Mucosa of stomach (tissue), 1 donor: ENCODE measurements at regions not wholly inside any gene's neighbourhood (a gene's known extent, or its start where the extent isn't known, plus 50 kb on each side); places are given as distances from the start of the nearest gene placed in this dataset.
"Not testable (repeated sequence)": the region's sequence is repeated elsewhere in the genome, so short reads cannot be mapped to it uniquely, and the experiment has no call there.

ENCODE experiments used
- H3K27me3 ChIP-seq: one replicate; pipeline ENCODE4 v1.7.0; 2013; ENCODE audit warnings: mild to moderate bottlenecking, low read length; ENCODE audit not compliant: control insufficient read depth, insufficient read depth
- H3K36me3 ChIP-seq: one replicate; pipeline ENCODE4 v1.7.0; 2013; ENCODE audit warnings: low read length; ENCODE audit not compliant: control insufficient read depth, insufficient read depth
- H3K4me1 ChIP-seq: one replicate; pipeline ENCODE4 v1.7.0; 2013; ENCODE audit warnings: mild to moderate bottlenecking, low read length; ENCODE audit not compliant: control insufficient read depth, insufficient read depth
- H3K4me3 ChIP-seq: one replicate; pipeline ENCODE4 v1.7.0; 2013; ENCODE audit warnings: low read length
- H3K9ac ChIP-seq: one replicate; pipeline ENCODE4 v1.7.0; 2013; ENCODE audit warnings: mild to moderate bottlenecking, low read length, moderate library complexity
- H3K9me3 ChIP-seq: one replicate; pipeline ENCODE4 v1.7.0; 2013; ENCODE audit warnings: mild to moderate bottlenecking, low read length, moderate library complexity; ENCODE audit not compliant: control insufficient read depth
- donor health status: Pancreatic carcinoma.

- peaks cover 9% of the 10 kb centered on the region for H3K27me3 ChIP-seq
- no peak overlapping the region for H3K4me3 ChIP-seq
- H3K36me3 ChIP-seq = no peaks in the 10 kb centered on the region
- H3K9me3 ChIP-seq = no peaks in the 10 kb centered on the region
- H3K4me1 ChIP-seq = no peaks in the 10 kb centered on the region
- H3K9ac ChIP-seq = no peak overlapping the region
Observed at GRCh38 chr1:204788470-204788869, 82.2 kb upstream of the NFASC start.

- Histone ChIP-seq H3K9ac (no peak overlapping the region), H3K36me3 (no peaks in the 10 kb centered on the region), H3K9me3 (no peaks in the 10 kb centered on the region), H3K4me3 (no peak overlapping the region), H3K4me1 (no peaks in the 10 kb centered on the region), H3K27me3 (peaks cover 9% of the 10 kb centered on the region)
Observed at GRCh38 chr1:204791453-204792353, 79.0 kb upstream of the NFASC start.

DNA sequence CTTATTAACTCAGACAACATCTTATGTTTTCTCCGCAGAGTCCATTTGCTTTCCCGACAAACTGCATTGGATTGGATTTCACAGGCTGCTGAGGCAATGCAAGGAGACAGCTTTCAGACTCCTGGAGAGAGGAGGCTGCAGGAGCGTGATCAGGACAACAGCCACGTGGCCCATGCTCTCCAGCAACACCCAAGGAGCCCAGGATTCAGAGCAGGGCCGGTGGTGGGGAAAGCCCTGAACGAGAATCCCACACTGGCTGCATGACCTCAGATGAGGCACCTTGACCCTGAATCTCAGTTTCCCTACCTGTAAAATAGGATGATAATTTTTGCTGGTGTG is 78.3 kb upstream of the NFASC start:
- Histone ChIP-seq H3K9me3 (no peaks in the 10 kb centered on the region), H3K4me1 (no peaks in the 10 kb centered on the region), H3K4me3 (no peak overlapping the region), H3K36me3 (no peaks in the 10 kb centered on the region), H3K9ac (no peak overlapping the region), H3K27me3 (peaks cover 9% of the 10 kb centered on the region)

GRCh38 chr1:204793259-204793914 is 77.3 kb upstream of the NFASC start:
- no peak overlapping the region for H3K4me3 ChIP-seq

DNA sequence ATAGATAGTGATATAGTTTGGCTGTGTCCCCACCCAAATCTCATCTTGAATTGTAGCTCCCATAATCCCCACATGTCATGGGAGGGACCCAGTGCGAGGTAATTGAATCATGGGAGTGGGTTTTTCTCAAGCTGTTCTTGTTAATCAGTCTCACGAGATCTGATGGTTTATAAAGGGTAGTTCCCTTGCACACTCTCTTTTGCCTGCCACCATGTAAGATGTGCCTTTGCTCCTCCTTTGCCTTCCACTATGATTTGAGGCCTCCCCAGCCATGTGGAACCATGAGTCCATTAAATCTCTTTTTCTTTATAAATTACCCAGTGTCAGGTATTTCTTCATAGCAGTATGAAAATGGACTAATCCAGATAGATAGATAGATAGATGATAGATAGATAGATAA is 73.8 kb upstream of the NFASC start:
- not testable (repeated sequence) for H3K36me3 ChIP-seq, H3K9me3 ChIP-seq, H3K27me3 ChIP-seq, H3K4me3 ChIP-seq, H3K9ac ChIP-seq, H3K4me1 ChIP-seq

More at GRCh38 chr1:204793259-204793914, 77.3 kb upstream of the NFASC start:
- Histone ChIP-seq H3K36me3 (no peaks in the 10 kb centered on the region), H3K27me3 (peaks cover 4% of the 10 kb centered on the region), H3K9ac (no peak overlapping the region), H3K4me1 (no peaks in the 10 kb centered on the region), H3K9me3 (no peaks in the 10 kb centered on the region)

DNA sequence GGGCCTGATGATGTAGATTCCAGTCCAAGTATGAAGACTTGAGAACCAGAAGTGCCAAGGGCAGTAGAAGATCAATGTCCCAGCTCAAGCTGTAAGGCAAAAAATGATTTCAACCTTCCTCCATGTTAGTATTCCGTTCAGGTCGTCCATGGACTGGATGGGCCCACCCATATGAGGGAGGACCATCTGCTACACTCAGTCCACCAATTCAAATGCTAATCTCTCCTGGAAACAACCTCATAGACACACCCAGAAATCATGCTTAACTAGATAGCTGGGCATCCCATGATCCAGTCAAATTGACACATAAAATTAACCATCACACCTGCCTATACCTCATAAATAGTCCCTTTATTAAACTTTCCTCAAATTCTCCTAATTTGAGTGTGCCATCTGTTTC is 73.3 kb upstream of the NFASC start:
- Histone ChIP-seq H3K9me3 (no peaks in the 10 kb centered on the region), H3K4me3 (no peak overlapping the region), H3K9ac (no peak overlapping the region), H3K4me1 (no peaks in the 10 kb centered on the region), H3K36me3 (no peaks in the 10 kb centered on the region), H3K27me3 (no peaks in the 10 kb centered on the region)

- H3K9ac ChIP-seq = no peak overlapping the region
- no peaks in the 10 kb centered on the region for H3K9me3 ChIP-seq
- no peaks in the 10 kb centered on the region for H3K36me3 ChIP-seq
- no peaks in the 10 kb centered on the region for H3K27me3 ChIP-seq
- no peak overlapping the region for H3K4me3 ChIP-seq
- no peaks in the 10 kb centered on the region for H3K4me1 ChIP-seq
Observed at GRCh38 chr1:204799630-204800029, 71.0 kb upstream of the NFASC start.

DNA sequence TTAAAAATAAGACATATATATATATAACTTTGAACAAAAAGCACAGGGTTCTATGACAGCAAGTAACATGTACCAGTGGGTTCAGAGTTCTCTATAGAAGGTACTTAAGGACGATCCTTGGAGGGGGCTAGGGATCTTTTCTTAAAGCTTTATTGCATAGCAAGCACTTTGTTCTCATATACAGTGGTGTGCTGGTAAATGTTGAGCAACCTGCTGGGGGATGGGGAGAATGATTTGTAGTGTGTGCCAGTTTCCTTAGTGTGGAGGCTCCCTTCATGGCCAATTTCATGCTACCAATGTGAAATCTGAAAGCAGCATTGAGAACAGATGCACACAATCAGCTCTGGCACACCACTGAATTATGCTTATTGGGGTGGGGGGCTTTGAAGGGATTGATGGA is 69.5 kb upstream of the NFASC start:
- no peaks in the 10 kb centered on the region for H3K36me3 ChIP-seq
- no peak overlapping the region for H3K4me3 ChIP-seq
- no peaks in the 10 kb centered on the region for H3K9me3 ChIP-seq
- H3K9ac ChIP-seq = no peak overlapping the region
- H3K4me1 ChIP-seq = no peaks in the 10 kb centered on the region
- no peaks in the 10 kb centered on the region for H3K27me3 ChIP-seq

DNA sequence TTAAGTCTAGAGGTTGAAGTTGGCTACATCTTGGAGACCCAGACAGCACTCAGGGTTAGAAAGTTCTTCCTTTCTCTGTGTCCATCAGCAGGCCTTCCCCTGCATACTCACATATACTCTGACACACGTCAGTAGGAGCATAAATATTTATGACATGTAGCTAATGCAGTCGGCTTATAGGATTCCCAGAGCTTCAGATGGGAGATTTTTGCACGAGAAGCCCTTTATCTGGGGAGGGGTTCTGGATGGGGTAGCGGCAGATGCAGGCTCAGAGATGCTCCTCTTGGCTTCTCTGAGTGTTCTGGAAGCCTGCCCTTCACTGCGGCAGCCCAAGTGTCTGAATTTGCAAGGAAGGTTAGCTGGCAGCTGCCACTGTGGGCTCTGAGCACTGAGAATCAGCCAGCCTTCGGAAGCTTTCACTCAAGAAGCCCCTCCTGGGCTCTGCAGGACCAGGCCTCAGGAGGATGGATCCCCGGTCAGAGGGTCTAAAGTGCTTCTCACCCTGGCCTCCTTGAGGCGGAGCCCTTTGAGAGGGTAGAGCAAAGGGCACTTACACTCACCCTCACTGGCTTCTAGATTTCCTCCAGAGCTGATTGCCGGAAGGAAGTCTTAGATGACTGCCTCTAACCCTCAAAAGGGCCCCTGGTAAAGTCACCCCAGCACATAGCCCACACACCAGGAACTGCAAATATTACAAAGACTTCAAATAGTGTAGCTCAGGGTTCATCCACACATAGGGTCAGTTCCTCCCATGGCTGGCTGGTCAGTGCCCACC is 68.1 kb upstream of the NFASC start:
- Histone ChIP-seq H3K36me3 (no peaks in the 10 kb centered on the region), H3K4me1 (peaks cover 9% of the 10 kb centered on the region), H3K27me3 (peaks cover 6% of the 10 kb centered on the region), H3K9me3 (no peaks in the 10 kb centered on the region), H3K9ac (no peak overlapping the region), H3K4me3 (no peak overlapping the region)

GRCh38 chr1:204803607-204804006 is 67.1 kb upstream of the NFASC start:
- Histone ChIP-seq H3K27me3 (peaks cover 6% of the 10 kb centered on the region), H3K4me3 (no peak overlapping the region), H3K9me3 (no peaks in the 10 kb centered on the region), H3K9ac (no peak overlapping the region), H3K4me1 (peaks cover 9% of the 10 kb centered on the region), H3K36me3 (no peaks in the 10 kb centered on the region)

DNA sequence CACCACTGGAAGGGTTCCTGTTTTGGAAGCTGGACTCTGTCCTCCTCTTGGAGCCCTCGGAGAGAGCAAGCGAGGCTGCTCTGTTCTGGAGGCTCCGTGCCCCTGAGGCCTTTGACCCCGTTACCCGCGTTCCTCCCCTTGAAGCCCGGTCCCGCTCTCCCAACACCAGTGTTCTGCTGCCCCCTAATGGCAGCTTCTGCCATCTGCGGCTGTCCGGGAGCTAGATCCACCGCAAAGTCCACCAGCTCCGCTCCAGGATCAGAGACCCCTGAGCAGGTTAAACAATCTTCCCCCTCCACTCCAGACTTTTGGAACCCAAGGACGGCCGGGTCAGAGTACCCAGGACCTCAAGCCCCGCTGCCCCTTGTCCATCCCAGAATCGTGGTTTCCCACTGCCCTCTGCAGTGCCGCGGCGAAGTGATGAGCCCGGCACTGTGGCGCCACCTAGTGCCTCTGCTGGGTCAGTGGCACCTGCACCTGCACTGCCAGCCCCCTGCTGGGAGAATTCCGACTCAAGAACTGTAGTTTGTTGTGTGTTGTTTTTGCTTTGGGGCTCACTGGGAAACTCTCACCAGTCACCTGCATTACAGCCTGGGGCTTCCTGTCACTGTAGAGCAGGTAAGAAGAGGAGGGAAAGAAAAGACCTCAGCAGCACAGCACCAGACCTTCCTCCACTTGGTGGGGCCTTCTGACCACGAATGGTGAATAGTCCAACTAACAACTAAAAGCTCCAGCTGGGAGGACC is 63.5 kb upstream of the NFASC start:
- H3K4me3 ChIP-seq = peak overlapping the region; percentile 12
- H3K9me3 ChIP-seq = no peaks in the 10 kb centered on the region
- no peak overlapping the region for H3K9ac ChIP-seq
- peaks cover 9% of the 10 kb centered on the region for H3K4me1 ChIP-seq
- H3K27me3 ChIP-seq = peaks cover 6% of the 10 kb centered on the region
- no peaks in the 10 kb centered on the region for H3K36me3 ChIP-seq
